ENCODE measurements at regions not wholly inside any gene's neighbourhood (a gene's known extent, or its start where the extent isn't known, plus 50 kb on each side); places are given as distances from the start of the nearest gene placed in this dataset.

DNA sequence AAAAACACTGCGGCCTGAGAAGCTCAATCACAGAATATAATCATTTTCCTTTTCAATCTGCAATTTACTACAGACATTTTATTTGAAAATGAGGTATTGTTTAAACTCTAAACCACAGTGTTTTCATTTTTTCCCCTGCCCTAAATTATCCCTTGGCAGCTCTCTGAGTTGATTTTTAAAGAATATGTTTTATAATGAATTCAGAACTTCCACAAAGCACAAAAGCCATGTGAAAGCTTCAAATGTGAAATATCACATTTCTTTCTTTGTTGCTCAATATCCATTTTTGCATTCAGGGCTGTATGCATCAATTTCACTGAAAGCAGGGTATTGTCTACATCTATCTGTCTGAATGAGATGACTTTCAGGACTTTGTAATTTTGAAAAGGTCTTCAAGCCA lies 813.6 kb upstream of the ALCAM start:
- no peak for DNase-seq (ENCODE audit: low read depth in 2 of 2)

DNA sequence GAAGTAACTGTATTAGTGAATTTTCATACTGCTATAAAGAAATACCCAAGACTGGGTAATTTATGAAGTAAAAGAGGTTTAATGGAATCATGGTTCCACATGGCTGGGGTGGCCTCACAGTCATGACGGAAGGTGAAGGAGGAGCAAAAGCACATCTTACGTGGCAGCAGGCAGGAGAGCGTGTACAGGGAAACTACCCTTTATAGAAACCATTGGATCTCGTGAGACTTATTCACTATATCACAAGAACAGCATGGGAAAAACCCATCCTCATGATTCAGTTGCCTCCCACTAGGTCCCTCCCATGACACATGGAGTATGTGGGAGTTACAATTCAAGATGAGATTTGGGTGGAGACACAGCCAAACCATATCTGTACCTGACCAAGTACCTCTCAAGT lies 812.3 kb upstream of the ALCAM start:
- DNase-seq (ENCODE audit: low read depth in 2 of 2), result no peak

DNA sequence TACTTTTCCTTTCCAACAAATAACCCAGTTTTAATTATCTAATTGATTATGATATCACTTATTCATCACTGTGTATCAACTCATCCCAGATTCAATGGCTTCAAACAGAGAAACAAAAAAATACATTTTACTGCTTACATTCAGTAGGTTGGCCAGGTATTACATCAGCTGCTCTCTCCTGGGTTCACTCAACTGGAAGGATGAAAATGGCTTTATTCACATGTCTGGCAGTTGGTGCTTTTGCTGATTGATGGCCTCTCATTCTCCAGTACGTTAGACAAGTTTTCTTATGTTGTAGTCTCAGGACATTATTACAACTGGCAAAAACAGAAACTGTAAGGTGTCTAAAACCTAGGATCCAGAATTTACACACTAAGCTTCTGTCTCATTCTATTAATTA lies 811.0 kb upstream of the ALCAM start:
- no peak for DNase-seq (ENCODE audit: low read depth in 2 of 2)

DNA sequence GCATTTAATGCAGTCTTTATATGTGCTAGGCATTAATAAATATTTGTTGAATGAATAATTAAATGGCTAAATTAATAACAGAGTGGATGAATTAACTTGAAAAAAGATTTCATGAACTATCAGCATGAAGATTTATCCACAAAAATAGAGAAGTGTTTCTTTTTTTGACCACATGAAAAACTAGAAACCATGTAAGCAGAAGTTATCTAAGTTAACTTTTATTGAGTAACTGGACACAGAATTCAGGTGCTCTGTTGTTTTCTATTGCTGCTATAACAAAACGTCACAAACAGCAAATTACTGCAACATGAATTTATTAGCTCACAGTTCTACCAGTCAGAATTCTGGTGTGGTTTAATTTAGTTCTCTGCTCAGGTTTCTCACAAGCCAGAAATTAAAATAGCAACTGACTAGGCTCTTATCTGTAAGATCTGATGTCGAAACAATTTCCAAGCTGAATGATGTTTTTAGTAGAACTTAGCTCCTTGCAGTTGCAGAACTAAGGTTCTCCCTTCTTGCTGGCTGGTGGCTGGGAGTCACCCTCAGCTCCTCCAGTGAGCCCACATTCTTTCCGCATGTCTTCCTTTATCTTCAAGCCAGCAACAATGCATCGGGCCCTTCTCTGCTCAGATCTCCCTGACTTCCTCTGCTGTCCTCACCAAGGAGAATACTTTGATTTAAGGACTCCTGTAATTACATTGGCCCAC lies 810.2 kb upstream of the ALCAM start:
- DNase-seq (ENCODE audit: low read depth in 2 of 2), result no peak

DNA sequence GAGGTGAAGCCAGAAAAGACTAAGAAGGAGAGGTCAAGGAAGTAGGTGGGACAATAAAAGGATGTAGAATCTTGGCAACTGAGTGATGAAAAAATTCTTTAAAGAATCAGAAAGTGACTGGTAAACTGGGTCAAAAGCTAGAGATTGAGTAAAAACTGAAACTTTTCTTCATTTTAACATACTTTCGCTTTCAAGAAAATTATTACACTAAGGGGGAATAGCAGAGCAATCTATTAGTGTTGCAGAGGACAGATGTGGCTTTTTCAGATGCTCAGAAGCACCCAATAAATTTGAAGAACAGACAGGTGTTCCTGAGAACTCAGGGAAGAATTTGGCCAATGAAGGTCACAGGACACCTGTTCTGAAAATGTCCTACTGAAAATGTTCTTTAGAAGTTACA lies 805.4 kb upstream of the ALCAM start:
- DNase-seq (ENCODE audit: low read depth in 2 of 2), result no peak

DNA sequence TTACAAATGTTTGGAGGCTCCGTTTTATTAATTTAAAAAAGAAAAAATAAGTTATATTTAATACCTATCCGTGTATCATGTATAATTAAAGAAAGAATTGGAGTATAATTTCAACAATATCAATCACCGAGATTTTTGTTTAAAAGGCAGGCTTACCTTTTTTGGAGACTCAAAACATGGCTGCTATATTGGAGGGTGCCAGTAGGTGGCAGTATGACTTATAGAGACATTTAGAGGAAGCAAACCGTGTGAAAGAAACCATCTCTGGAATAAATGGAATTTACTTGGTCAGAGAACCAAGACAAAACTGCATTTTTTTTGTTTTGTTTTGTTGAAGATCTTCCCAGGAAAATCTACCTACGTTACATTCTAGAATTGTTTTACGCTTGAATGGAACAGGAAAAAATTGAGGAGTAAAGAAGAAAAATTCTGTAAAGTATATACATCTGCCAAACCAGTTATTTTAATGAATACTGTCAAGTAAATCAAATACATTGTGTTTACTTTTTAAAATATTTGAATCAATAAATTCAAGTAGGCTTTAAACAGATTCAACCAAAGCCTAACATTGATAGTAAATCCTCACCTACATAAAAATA lies 802.6 kb upstream of the ALCAM start:
- peak; percentile 21 to 25 for DNase-seq (ENCODE audit: low read depth in 2 of 2)

DNA sequence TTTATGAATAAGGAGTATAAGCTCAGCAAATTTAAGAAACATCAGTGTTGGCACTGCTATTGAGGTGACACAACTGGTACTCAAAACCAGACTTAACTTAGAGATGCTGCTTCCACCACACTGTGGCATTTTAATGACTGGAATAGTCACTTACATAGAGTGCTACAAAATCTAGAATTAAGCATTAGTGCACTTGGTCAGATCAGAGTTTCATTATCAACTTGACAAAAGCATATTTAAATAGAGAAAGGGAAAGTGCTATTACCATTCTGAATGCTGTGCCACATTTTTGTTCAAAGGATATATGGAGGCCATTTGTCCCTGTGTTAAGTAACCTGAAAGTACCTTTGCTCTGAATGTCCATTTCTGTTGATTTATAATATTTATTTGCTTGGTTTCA lies 800.7 kb upstream of the ALCAM start:
- no peak for DNase-seq (ENCODE audit: low read depth in 2 of 2)

DNA sequence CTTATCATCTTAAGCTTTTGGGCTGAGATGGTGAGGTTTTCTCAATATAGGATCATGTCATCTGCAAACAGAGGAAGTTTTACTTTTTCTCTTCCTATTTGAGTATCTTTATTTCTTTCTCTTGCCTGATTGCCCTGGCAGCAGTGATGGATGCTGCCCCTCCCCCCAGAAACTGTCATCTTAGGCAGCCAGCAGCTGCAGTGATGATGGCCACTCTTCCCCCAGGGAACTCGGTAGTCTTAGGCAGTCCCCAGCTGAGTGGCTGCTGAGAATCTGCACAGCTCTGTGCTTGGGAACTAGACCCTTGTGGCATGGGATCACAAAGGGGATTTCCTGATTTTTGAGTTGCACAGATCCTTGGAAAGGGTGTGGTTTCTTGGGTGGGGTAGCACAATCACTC lies 791.1 kb upstream of the ALCAM start:
- no peak for DNase-seq (ENCODE audit: low read depth in 2 of 2)

DNA sequence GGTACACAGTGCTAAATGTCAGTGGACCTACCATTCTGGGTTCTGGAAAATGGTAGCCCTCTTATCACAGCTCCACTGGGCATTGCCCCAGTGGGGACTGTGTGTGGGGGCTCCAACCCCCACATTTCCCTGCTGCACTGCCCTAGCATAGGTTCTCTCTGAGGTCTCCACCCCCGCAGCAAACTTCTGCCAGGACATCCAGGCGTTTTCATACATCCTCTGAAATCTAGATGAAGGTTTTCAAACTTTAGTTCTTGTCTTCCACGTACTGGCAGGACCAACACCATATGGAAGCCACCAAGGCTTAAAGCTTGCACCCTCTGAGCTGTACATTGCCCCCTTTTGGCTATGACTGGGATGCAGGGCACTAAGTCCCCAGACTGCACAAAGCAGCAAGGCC lies 788.2 kb upstream of the ALCAM start:
- DNase-seq (ENCODE audit: low read depth in 2 of 2), result no peak

DNA sequence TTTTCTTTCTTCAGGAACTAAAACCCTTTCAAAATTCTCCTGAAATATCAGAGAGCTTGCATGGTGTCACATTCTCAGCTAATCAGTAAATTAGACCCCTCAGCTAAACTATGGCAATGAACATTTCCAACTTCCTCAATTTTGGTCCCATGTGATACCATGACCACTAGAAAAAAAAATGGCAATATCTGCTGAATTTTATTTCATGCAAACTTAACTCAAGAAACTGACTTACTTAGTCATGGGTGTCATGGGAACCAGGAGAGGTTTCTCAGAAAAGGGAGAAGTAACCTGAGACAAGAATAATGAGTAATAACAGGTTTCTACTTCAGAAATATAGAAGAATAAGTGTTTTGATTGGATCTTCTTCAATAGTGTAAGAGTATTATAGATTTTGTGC lies 784.6 kb upstream of the ALCAM start:
- DNase-seq (ENCODE audit: low read depth in 2 of 2), result no peak

DNA sequence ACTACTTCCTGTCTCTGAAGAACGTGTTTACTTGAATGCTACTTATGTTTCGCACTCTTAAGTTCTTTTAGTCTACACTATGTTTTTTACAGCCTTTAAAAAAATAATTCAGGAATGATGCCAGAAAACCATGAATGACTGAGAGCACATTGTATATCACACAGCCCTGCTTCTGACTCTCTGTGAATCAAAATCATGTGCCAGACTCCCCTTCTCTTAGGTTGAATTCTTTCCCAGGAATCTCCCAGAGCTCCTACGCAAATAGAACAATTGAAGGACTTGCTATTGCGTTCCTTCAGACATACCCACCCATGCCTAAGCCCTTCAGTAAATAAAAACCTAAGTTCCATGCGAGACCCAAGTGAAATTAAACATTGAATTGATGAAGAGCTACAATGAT lies 782.0 kb upstream of the ALCAM start:
- DNase-seq (ENCODE audit: low read depth in 2 of 2), result no peak

DNA sequence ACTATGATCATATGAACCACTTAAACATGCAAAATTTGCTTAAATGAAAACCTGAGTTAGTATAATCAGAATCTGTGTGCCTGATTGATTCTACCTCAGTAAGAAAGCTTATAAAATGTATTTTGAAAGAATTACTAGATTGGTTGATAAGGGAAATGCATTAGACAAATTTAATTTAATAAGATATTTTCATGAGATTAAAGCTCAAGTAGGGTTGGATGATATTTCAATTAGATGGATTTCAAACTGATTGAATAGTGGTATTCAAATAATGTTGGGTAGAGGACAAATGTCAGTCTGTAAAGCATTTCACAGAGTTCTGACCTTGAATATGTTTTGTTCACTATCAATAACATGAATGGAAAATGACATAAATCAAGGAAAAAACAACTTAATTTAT lies 780.4 kb upstream of the ALCAM start:
- no peak for DNase-seq (ENCODE audit: low read depth in 2 of 2)

DNA sequence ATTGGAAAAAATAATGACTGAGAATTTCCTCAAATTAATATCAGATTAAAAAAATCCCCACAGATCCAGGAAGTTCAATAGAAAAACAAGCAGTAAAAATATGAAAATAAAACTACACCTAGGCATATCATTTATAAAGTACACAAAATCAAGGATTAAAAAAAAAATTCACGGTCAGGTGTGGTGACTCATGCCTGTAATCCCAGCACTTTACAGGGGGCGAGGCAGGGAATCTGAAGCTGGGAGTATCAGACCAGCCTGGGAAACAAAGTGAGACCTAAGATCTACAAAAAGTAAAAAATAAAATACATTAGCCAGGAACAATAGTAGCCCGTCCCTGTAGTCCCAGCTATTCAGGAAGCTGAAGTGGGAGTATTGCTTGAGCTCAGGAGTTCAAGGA lies 778.3 kb upstream of the ALCAM start:
- DNase-seq (ENCODE audit: low read depth in 2 of 2), result no peak

DNA sequence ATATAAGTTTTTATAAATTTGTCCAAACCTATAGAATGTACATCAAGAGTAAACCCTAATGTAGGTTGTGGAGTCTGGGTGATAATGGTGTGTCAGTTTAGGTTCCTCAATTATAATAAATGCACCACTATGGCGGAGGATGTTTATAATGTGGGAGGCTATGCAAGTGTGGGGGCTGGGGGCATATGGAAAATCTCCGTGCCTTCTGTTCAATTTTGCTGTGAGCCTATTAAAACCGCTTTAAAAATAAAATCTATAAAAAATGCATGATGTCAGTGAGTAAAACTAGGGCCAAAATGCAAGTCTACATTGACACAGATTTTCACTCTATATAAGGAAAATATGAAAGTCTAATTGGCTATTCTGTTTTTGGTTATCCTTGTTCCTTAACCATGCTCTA lies 774.9 kb upstream of the ALCAM start:
- DNase-seq (ENCODE audit: low read depth in 2 of 2), result no peak

DNA sequence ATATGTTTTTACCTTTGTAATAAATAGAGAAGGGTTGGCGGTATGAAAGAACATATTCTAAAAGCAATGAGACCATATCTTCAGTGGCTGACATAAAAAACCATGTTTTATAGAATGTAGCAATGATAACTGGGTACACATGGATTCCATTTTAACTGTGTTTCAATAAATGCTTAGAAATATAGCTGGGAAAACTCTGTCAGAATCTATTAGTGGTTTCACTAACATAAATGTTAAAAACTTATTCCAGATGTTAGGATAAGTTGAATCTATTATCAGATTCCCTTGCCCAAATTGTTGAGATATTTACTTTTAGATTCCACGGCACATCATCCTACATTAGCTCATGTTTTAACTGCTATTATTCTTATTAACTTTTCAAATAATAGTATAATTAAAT lies 772.2 kb upstream of the ALCAM start:
- peak; percentile 9 to 18 for DNase-seq (ENCODE audit: low read depth in 2 of 2)

DNA sequence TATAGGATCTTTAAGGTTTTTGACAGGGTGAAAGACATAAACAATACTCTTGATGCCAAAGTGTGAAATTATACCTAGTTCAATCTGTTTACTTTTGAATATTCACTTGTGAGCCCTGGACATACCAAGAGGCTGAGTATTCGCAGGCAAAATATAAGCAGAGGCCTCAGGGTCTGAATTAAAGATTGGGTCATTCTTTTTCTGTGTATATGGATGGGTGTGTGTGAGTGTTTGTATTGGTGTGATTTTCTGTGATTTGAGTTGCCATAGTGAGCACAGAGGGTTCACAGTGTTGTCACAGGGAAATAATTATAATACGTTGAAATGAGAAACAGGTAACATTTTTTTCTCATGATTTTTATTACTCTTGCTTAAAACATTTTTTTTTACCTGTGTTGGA lies 770.7 kb upstream of the ALCAM start:
- no peak for DNase-seq (ENCODE audit: low read depth in 2 of 2)

DNA sequence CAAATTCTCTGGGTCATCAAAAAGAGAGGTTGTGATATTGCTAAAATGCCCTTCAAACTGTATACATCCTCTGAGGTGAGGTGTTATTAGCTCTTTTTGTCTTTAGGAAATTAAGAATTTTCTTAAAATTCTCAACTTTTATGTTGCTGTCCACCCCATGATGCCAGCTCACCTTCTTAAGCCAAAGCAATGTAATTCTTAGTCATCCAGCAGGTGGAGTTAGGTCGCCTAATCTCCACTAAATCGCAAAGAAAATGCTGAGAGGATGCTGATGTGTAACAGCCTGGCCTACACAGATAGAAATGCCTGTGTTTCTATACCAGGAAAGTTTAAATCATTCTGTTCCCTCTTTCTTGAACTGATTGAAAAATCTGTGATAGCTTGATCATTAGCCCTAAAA lies 770.2 kb upstream of the ALCAM start:
- peak; percentile 22 to 27 for DNase-seq (ENCODE audit: low read depth in 2 of 2)

DNA sequence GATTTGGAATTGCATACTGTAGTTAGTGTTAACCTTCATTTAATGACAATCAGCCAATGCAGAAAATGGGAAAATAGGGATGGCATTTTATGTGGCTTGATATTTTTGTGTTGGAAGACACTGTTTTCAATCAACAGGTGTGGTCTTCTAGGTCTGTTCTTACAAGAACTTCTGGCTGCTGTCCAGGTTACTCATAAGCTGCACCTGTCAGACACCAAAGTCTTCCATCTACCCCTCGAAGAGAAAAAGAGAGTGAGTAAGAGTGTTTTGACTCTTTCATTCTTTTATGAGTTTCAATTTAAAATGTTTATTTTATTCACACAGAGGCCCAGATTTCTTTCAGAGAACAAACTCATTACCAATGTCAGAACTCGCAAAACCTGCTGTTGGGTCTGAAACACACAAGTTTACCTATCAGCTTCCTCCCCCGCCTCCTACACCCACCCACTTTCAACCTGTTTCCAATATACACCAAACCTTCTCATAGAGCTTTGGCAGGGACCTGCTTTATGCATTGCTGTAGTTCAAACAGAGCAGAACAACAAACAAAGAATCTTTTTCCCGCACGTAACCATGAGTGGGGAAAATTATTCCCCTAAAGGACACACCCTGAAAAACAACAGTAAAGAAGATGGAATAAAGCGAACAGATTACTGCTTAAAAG lies 767.7 kb upstream of the ALCAM start:
- DNase-seq (ENCODE audit: low read depth in 2 of 2), result no peak

DNA sequence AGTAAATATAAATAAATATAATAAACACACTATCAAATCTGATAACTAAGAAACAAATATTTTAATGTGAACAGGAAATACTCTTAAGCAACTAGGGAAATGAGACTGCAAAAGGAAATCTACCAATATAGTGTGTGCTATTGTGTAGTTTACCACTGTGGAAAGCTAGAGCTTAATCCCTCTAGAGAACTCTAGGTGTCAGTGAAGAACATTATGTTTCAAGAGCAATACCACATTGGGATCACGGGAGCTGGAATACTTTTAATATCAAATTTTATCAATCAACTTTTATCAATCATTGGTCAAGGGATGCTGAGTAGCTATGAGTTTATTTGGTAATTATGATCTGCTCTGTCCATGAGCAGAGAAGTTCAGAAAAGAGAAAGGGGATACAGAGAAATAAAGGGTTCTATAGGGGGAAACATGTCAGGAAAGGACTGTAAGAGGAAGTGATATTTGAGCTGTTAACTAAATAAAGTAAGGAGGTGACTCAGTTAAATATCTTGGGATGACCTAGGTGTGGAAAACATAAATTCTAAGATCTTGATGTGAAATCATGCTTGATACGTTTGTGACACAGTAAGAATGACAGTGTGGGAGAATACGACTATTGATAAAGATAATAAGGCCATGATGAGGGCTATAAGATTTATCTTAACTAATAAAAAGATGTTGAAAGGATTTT lies 762.2 kb upstream of the ALCAM start:
- DNase-seq (ENCODE audit: low read depth in 2 of 2), result peak in 1 of 2 experiments; percentile 9

DNA sequence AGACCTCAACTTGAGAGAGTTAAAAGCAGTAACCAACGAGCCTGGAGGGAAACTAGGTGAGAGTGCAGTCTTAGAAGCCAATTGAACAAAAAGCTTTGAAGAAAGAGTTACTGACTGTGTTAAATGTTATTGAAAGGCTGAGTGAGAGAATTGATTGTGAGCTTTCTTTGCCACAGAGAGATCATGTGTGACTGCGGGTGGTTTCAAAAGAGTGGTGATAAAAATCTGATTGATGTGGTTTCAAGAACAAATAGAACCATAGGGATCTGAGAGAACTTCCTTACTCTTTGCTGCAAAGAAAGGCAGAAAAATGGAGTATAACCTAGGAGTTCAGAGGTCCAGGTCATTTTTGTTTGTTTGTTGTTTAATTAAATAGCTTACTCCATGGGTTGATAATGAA lies 759.9 kb upstream of the ALCAM start:
- no peak for DNase-seq (ENCODE audit: low read depth in 2 of 2)

DNA sequence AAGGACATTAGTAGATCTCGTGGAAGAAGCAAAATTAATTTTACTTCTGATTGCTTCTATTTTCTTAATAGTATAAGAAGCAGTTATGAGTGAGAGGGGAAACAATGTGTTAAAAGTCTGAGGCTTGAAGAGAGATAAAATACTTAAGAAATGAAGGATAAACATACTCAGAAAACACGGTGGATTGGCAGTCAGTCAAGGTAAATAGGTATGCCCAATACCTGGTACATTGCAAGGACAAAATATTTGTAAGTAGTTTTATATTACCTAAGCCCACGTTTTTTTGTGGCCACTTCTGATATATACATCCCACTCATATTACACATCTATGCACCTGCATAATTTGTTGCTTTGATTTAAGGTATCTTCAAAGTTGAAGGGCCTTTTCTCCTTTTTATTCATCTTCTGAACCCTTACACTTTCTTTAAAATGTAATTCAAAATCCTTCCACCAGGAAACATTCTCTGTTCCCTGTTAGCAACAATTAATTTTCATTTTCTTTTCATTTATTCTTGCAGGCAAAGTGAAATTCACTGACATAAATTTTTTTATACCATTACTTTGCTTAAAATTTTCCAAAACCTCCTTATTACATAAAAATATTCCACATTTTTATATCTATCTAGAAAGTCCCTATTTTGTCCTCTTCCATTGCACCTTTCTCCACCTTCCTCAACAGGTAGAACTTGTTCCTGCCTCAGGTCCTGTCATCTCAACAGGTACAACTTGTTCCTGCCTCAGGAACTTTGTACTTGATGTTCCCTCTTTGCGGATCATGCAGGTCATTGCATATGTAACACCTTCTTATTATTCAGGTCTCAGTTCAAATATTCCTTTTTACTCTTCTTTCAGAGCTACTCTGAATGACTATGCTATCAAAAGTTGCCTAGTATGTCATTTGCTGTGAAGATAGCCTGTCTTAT lies 755.7 kb upstream of the ALCAM start:
- no peak for DNase-seq (ENCODE audit: low read depth in 2 of 2)

DNA sequence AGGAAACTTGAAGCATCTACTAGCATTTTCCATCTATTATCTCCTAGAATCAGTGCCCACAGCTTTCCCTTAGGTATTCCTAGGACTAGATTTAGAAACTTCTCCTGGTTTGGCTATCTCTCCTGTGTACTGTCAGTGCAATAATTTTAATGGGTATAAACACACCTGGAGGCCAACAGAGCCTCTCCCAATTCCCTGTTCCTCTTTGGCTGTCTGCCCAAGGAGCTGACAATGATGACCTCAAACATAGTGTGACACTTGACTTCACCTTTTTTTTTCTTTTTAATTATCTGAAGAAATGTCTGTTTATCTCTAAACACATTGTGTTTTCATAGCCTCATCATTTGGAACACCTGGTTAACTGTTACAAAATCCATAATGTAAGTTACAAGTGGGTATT lies 754.5 kb upstream of the ALCAM start:
- DNase-seq (ENCODE audit: low read depth in 2 of 2), result no peak
